Neural crest cell (in vitro differentiated cells): ENCODE measurements at regions not wholly inside any gene's neighbourhood (a gene's known extent, or its start where the extent isn't known, plus 50 kb on each side); places are given as distances from the start of the nearest gene placed in this dataset.

Source experiments
- DNase-seq: peaks from one replicate; pipeline ENCODE4 v3.0.0; 2021; ENCODE audit warnings: low read depth, mixed read lengths, low spot score
- H3K27ac Mint-ChIP-seq: one replicate; pipeline ENCODE4 v1.8.0; 2021; ENCODE audit warnings: mild to moderate bottlenecking, mixed read lengths; ENCODE audit not compliant: unreplicated experiment
- H3K27me3 Mint-ChIP-seq: 2 replicates; pipeline ENCODE4 v1.8.0; 2021; ENCODE audit warnings: low read depth, mild to moderate bottlenecking, mixed read lengths
- H3K36me3 Mint-ChIP-seq: 2 replicates; pipeline ENCODE4 v1.8.0; 2021; ENCODE audit warnings: low read depth, mild to moderate bottlenecking, mixed read lengths
- H3K4me1 Mint-ChIP-seq: 2 replicates; pipeline ENCODE4 v1.8.0; 2021; ENCODE audit warnings: mixed read lengths
- H3K4me3 Mint-ChIP-seq: one replicate; pipeline ENCODE4 v1.8.0; 2021; ENCODE audit warnings: mild to moderate bottlenecking, mixed read lengths
- H3K9me3 Mint-ChIP-seq: 2 replicates; pipeline ENCODE4 v1.8.0; 2021; ENCODE audit warnings: mixed read lengths
- TF ChIP-seq, protein P1 (sequence below): fragments of 200-600 bp; sonication (generic); conservative IDR thresholded peaks from 2 replicates; pipeline ENCODE4 v1.5.0; 2021; ENCODE audit warnings: antibody characterized with exemption, mild to moderate bottlenecking

DNA sequence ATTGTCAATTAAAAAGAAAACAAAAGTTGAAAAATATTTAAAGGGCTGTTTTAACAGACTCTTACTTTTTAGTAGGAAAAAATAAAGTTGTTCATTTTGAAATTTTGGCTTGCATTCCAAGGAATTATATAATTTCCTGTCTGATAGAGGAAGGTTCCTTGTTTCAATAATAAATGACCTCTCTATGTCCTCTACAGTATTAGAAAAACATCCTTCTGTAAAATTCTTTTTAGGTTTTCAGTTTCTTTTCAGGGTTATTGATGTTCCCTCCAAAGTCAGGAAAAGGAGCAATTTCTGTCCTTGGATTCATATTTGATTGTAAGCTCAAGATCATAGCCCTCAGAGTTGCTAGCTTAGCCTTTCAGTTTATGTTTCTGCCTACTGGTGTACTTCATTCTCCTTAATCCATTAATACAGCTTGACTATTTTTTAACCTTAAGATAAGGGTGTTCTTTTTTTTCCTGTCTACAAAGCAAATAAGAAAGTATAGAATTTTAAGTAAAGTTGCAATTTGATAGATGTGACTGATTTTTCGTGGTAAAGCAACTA lies 125.2 kb upstream of the COL3A1 start:
- Mint-ChIP-seq H3K27ac (no peak overlapping the region), H3K9me3 (peaks cover 3% of the 10 kb centered on the region), H3K4me1 (no peaks in the 10 kb centered on the region), H3K27me3 (no peaks in the 10 kb centered on the region), H3K4me3 (no peak overlapping the region), H3K36me3 (peaks cover 3% of the 10 kb centered on the region)
- TF ChIP-seq, protein P1, sequence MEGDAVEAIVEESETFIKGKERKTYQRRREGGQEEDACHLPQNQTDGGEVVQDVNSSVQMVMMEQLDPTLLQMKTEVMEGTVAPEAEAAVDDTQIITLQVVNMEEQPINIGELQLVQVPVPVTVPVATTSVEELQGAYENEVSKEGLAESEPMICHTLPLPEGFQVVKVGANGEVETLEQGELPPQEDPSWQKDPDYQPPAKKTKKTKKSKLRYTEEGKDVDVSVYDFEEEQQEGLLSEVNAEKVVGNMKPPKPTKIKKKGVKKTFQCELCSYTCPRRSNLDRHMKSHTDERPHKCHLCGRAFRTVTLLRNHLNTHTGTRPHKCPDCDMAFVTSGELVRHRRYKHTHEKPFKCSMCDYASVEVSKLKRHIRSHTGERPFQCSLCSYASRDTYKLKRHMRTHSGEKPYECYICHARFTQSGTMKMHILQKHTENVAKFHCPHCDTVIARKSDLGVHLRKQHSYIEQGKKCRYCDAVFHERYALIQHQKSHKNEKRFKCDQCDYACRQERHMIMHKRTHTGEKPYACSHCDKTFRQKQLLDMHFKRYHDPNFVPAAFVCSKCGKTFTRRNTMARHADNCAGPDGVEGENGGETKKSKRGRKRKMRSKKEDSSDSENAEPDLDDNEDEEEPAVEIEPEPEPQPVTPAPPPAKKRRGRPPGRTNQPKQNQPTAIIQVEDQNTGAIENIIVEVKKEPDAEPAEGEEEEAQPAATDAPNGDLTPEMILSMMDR: no peak
- no peak for DNase-seq

DNA sequence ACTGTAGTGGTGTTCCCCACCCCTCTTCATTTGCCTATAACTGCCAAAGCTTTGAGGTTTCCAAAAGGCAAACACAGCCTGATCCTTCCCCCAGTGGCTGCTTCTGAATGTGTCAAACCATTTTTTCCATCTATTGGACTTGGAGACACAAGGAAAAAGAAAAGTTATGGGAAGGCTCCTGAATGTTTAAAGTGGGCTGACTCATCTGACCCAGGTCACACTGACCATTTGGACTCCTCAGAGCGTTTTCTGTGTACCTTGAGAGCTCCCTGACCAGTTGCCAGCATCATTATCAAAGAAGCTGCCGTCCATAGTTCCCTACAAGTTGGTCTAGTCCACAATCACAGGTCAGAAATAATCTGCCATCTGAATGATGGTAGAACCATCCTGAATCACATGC lies 123.4 kb upstream of the COL3A1 start:
- peaks cover 3% of the 10 kb centered on the region for H3K9me3 Mint-ChIP-seq
- no peak overlapping the region for H3K27ac Mint-ChIP-seq
- no peaks in the 10 kb centered on the region for H3K27me3 Mint-ChIP-seq
- TF ChIP-seq, protein P1: no peak
- peaks cover 3% of the 10 kb centered on the region for H3K36me3 Mint-ChIP-seq
- DNase-seq: no peak
- no peaks in the 10 kb centered on the region for H3K4me1 Mint-ChIP-seq
- no peak overlapping the region for H3K4me3 Mint-ChIP-seq

DNA sequence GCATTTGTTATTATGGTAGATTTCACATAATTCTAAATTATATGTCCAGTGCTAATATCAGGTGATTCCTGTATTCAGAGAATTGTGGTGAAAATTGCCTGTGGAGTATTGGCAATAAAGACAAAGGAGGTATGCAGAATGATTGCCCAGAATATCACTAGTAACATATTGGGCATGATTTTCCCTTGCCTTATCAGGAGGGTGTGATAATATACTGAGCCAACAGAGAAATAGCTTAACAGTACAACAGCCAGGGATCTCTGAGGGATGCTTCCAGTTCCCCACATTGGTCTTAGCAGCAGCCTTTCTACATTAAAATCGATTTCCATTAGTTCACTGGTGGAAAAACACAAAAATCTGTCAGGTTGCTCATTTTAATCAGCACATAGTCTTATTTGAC lies 122.9 kb upstream of the COL3A1 start:
- Mint-ChIP-seq H3K4me3 (no peak overlapping the region), H3K4me1 (no peaks in the 10 kb centered on the region), H3K36me3 (peaks cover 3% of the 10 kb centered on the region), H3K9me3 (peaks cover 3% of the 10 kb centered on the region), H3K27ac (no peak overlapping the region), H3K27me3 (no peaks in the 10 kb centered on the region)
- TF ChIP-seq, protein P1: no peak
- DNase-seq: no peak

DNA sequence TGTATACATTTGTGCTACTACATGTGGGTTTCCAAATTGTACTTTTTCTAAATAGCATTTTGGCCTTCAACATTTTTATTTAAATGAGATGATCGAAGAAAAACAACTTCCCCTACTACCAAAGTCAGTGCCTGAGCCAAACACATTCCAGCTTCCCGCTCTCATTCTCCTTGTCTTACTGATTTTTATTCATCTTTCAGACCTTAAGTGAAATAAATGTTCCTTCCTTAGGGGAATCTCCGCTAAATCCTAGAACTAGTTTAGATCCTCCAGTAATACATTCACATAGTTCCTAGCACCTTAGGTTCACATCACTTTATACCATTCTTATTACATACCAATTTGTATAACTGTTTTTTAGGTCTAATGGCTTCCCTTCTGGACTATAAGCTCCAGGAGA lies 122.3 kb upstream of the COL3A1 start:
- TF ChIP-seq, protein P1: no peak
- Mint-ChIP-seq H3K4me3 (no peak overlapping the region), H3K27me3 (no peaks in the 10 kb centered on the region), H3K4me1 (no peaks in the 10 kb centered on the region), H3K27ac (no peak overlapping the region), H3K9me3 (no peaks in the 10 kb centered on the region), H3K36me3 (no peaks in the 10 kb centered on the region)
- no peak for DNase-seq

DNA sequence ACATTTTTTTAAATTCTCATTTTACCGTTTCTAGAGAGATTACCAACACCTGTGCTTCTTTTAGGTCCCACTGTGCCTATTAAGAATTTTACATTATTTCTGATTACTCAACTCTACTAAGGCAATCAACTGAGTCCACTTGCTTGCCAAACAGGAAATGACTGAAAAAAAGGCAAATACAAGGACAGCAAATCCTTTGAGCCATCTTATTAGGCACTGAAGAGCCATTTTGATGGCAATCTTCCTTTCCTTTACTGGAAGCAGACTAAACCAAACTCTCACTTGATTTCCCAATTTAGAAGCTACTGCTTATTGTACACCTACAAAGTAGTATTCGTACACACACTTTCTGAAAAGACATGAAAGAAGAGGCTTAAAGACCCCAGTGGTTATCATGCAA lies 121.4 kb upstream of the COL3A1 start:
- Mint-ChIP-seq H3K4me1 (no peaks in the 10 kb centered on the region), H3K9me3 (no peaks in the 10 kb centered on the region), H3K27ac (no peak overlapping the region), H3K27me3 (no peaks in the 10 kb centered on the region), H3K36me3 (no peaks in the 10 kb centered on the region), H3K4me3 (no peak overlapping the region)
- TF ChIP-seq, protein P1: no peak
- DNase-seq: no peak

DNA sequence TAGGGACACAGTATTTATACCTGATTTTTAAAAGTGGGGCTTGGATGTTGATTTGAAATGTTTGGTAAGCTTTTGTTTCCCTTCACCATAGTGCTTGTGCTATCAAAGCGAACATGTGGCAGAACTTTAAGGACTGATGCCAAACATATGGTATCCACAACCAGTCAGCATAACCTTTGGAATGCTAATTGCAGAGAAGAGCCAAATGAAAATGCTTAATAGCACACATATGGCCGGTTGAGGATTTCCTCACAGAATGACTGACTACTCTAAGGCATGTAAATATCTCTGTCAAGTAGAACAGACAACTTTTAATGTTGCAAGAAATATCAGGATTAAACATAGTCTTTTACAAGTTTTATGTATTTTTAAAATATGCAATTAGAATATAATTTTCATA lies 120.9 kb upstream of the COL3A1 start:
- H3K27me3 Mint-ChIP-seq: no peaks in the 10 kb centered on the region
- no peak overlapping the region for H3K4me3 Mint-ChIP-seq
- H3K36me3 Mint-ChIP-seq: no peaks in the 10 kb centered on the region
- no peaks in the 10 kb centered on the region for H3K9me3 Mint-ChIP-seq
- TF ChIP-seq, protein P1: no peak
- no peaks in the 10 kb centered on the region for H3K4me1 Mint-ChIP-seq
- no peak overlapping the region for H3K27ac Mint-ChIP-seq
- DNase-seq: no peak
